H9 (cell line): ENCODE measurements at regions not wholly inside any gene's neighbourhood (a gene's known extent, or its start where the extent isn't known, plus 50 kb on each side); places are given as distances from the start of the nearest gene placed in this dataset.

ENCODE experiments used
- DNase-seq: peaks from one replicate; pipeline ENCODE4 v3.0.0-alpha.2; 2017
- H2AFZ ChIP-seq: one replicate; pipeline ENCODE4 v1.6.1; 2013; ENCODE audit warnings: mild to moderate bottlenecking, low read length, control low read depth, moderate library complexity
- H2AK5ac ChIP-seq: 2 replicates; pipeline ENCODE4 v1.6.1; 2013; ENCODE audit warnings: low read length, control low read depth, mixed read lengths; ENCODE audit not compliant: insufficient read length
- H2BK120ac ChIP-seq: one replicate; pipeline ENCODE4 v1.6.1; 2013; ENCODE audit warnings: low read depth, mild to moderate bottlenecking, low read length, control low read depth, inconsistent platforms; ENCODE audit not compliant: poor library complexity, severe bottlenecking
- H2BK12ac ChIP-seq: 2 replicates; pipeline ENCODE4 v1.6.1; 2013; ENCODE audit warnings: low read length, control low read depth, mixed read lengths, low read depth; ENCODE audit not compliant: insufficient read length
- H2BK15ac ChIP-seq: 2 replicates; pipeline ENCODE4 v1.6.1; 2013; ENCODE audit warnings: low read depth, low read length, control low read depth
- H2BK20ac ChIP-seq: one replicate; pipeline ENCODE4 v1.6.1; 2013; ENCODE audit warnings: low read depth, mild to moderate bottlenecking, low read length, control low read depth, inconsistent platforms; ENCODE audit not compliant: poor library complexity, severe bottlenecking
- H2BK5ac ChIP-seq: 2 replicates; pipeline ENCODE4 v1.6.1; 2013; ENCODE audit warnings: low read length, control low read depth, mixed read lengths; ENCODE audit not compliant: insufficient read length
- H3K14ac ChIP-seq: 2 replicates; pipeline ENCODE4 v1.6.1; 2013; ENCODE audit warnings: low read length, control low read depth; ENCODE audit not compliant: insufficient read depth
- H3K18ac ChIP-seq: 2 replicates; pipeline ENCODE4 v1.6.1; 2013; ENCODE audit warnings: low read depth, mild to moderate bottlenecking, mixed read lengths, low read length, control low read depth; ENCODE audit not compliant: insufficient read length
- H3K23ac ChIP-seq: 2 replicates; pipeline ENCODE4 v1.6.1; 2013; ENCODE audit warnings: low read length, control low read depth, mixed read lengths, low read depth; ENCODE audit not compliant: insufficient read length
- H3K23me2 ChIP-seq: 2 replicates; pipeline ENCODE4 v1.6.1; 2013; ENCODE audit warnings: low read depth, mild to moderate bottlenecking, mixed read lengths, low read length, control low read depth; ENCODE audit not compliant: insufficient read length, poor library complexity, severe bottlenecking
- H3K27ac ChIP-seq: 2 replicates; pipeline ENCODE4 v1.5.1; 2013; ENCODE audit warnings: low read length, control low read depth, mixed read lengths, low read depth; ENCODE audit not compliant: insufficient read length
- H3K27me3 ChIP-seq: 2 replicates; pipeline ENCODE4 v1.6.1; 2013; ENCODE audit warnings: low read length, control low read depth, inconsistent platforms; ENCODE audit not compliant: insufficient read depth
- H3K4ac ChIP-seq: 2 replicates; pipeline ENCODE4 v1.6.1; 2013; ENCODE audit warnings: low read depth, mild to moderate bottlenecking, control low read depth, inconsistent platforms, low read length, moderate library complexity
- H3K4me1 ChIP-seq: 2 replicates; pipeline ENCODE4 v1.6.1; 2013; ENCODE audit warnings: low read length, control low read depth, inconsistent platforms; ENCODE audit not compliant: insufficient read depth
- H3K4me2 ChIP-seq: 2 replicates; pipeline ENCODE4 v1.6.1; 2013; ENCODE audit warnings: low read length, control low read depth, mixed read lengths; ENCODE audit not compliant: insufficient read length, insufficient read depth
- H3K56ac ChIP-seq: 2 replicates; pipeline ENCODE4 v1.6.1; 2013; ENCODE audit warnings: low read depth, mild to moderate bottlenecking, mixed read lengths, low read length, control low read depth; ENCODE audit not compliant: insufficient read length
- H3K79me1 ChIP-seq: 2 replicates; pipeline ENCODE4 v1.6.1; 2013; ENCODE audit warnings: low read depth, mild to moderate bottlenecking, moderate library complexity, low read length, control low read depth, inconsistent platforms; ENCODE audit not compliant: insufficient read depth, poor library complexity, severe bottlenecking
- H3K79me2 ChIP-seq: 2 replicates; pipeline ENCODE4 v1.6.1; 2013; ENCODE audit warnings: low read length, control low read depth, inconsistent platforms; ENCODE audit not compliant: insufficient read depth
- H3K9ac ChIP-seq: 2 replicates; pipeline ENCODE4 v1.6.1; 2013; ENCODE audit warnings: low read length, control low read depth, mixed read lengths; ENCODE audit not compliant: insufficient read length; ENCODE audit errors: extremely low read depth
- H3K9me3 ChIP-seq: one replicate; pipeline ENCODE4 v1.6.1; 2013; ENCODE audit warnings: low read depth, low read length, inconsistent platforms; ENCODE audit not compliant: control insufficient read depth
- H3T11ph ChIP-seq: one replicate; pipeline ENCODE4 v1.6.1; 2013; ENCODE audit warnings: mild to moderate bottlenecking, low read length, control low read depth, inconsistent platforms
- H4K20me1 ChIP-seq: one replicate; pipeline ENCODE4 v1.6.1; 2013; ENCODE audit not compliant: control insufficient read depth, insufficient read length, insufficient read depth
- H4K5ac ChIP-seq: 2 replicates; pipeline ENCODE4 v1.6.1; 2013; ENCODE audit warnings: low read depth, mild to moderate bottlenecking, mixed read lengths, low read length, control low read depth; ENCODE audit not compliant: insufficient read length
- H4K8ac ChIP-seq: replicated peaks from 2 replicates; pipeline ENCODE4 v1.6.1; 2013; ENCODE audit warnings: low read length, control low read depth, mixed read lengths, low read depth; ENCODE audit not compliant: insufficient read length
- H4K91ac ChIP-seq: 2 replicates; pipeline ENCODE4 v1.6.1; 2013; ENCODE audit warnings: low read depth, mild to moderate bottlenecking, moderate library complexity, mixed read lengths, low read length, control low read depth; ENCODE audit not compliant: insufficient read length
- H3K27ac Mint-ChIP-seq, 3 experiments: 2 replicates in 2 of 3; 3 replicates in 1 of 3; pipeline ENCODE4 v1.8.0; 2020 to 2021; ENCODE audit warnings: mixed read lengths in 3 of 3, mild to moderate bottlenecking in 1 of 3, moderate library complexity in 1 of 3
- H3K27me3 Mint-ChIP-seq: 2 replicates; pipeline ENCODE4 v1.8.0; 2021; ENCODE audit warnings: low read depth, mild to moderate bottlenecking, moderate library complexity, mixed read lengths
- H3K36me3 Mint-ChIP-seq, 3 experiments: 2 replicates in 2 of 3; 3 replicates in 1 of 3; pipeline ENCODE4 v1.8.0; 2020 to 2021; ENCODE audit warnings: low read depth in 3 of 3, mixed read lengths in 3 of 3; ENCODE audit not compliant: insufficient read depth in 1 of 3
- H3K4me1 Mint-ChIP-seq, 2 experiments: 2 replicates each; pipeline ENCODE4 v1.8.0; 2020; ENCODE audit warnings: mixed read lengths in 2 of 2
- H3K4me3 Mint-ChIP-seq, 2 experiments: 2 replicates in 1 of 2; 3 replicates in 1 of 2; pipeline ENCODE4 v1.8.0; 2020 to 2021; ENCODE audit warnings: mild to moderate bottlenecking in 2 of 2, mixed read lengths in 2 of 2, moderate library complexity in 1 of 2
- H3K9me3 Mint-ChIP-seq, 2 experiments: 2 replicates in 1 of 2; 3 replicates in 1 of 2; pipeline ENCODE4 v1.8.0; 2020; ENCODE audit warnings: mild to moderate bottlenecking in 2 of 2, mixed read lengths in 2 of 2, moderate library complexity in 1 of 2
- CTCF ChIP-seq: fragments of 200-600 bp; sonication (generic); conservative IDR thresholded peaks from 3 replicates; pipeline ENCODE4 v1.8.0; 2021; ENCODE audit warnings: antibody characterized with exemption, mild to moderate bottlenecking
- WGBS: extraction: QIAGEN DNeasy Blood & Tissue Kit; methylation state at CpG from one replicate; pipeline ENCODE4 v1.1.7; 2013; ENCODE audit warnings: missing lambda C conversion rate, low lambda C conversion rate, mixed read lengths; ENCODE audit not compliant: insufficient read length; ENCODE audit errors: extremely low coverage; 5-methylcytosine and 5-hydroxymethylcytosine counted together

- Histone ChIP-seq H3K9ac (no peak overlapping the region), H3K4me1 (peaks cover 4% of the 10 kb centered on the region; the same call in 1 of the 2 replicates), H3K27ac (no peak overlapping the region), H2AFZ (no peak overlapping the region), H3K4ac (no peak overlapping the region), H3K23ac (no peak overlapping the region), H4K20me1 (no peaks in the 10 kb centered on the region), H4K91ac (no peak overlapping the region), H3T11ph (no peak overlapping the region), H3K18ac (no peak overlapping the region), H2BK15ac (no peak overlapping the region), H2AK5ac (no peak overlapping the region), H3K79me2 (no peaks in the 10 kb centered on the region), H3K14ac (no peak overlapping the region), H4K5ac (no peak overlapping the region), H3K4me2 (no peak overlapping the region), H3K27me3 (no peaks in the 10 kb centered on the region), H2BK12ac (no peak overlapping the region), H3K79me1 (no peaks in the 10 kb centered on the region), H3K9me3 (no peaks in the 10 kb centered on the region), H3K23me2 (no peaks in the 10 kb centered on the region), H3K56ac (no peak overlapping the region), H2BK5ac (no peak overlapping the region), H2BK120ac (no peak overlapping the region), H4K8ac (no peak overlapping the region), H2BK20ac (no peak overlapping the region)
- no peak for TF ChIP-seq CTCF
- WGBS: no CpG with 5 or more reads among the region's 7 CpGs
- DNase-seq: no peak
- Mint-ChIP-seq H3K27me3 (peaks cover 7% of the 10 kb centered on the region), H3K4me1 (peaks cover 12 to 13% of the 10 kb centered on the region in 2 experiments), H3K4me3 (no peak overlapping the region), H3K27ac (no peak overlapping the region), H3K9me3 (no peaks in the 10 kb centered on the region), H3K36me3 (no peaks in the 10 kb centered on the region)
Observed at GRCh38 chr2:2582998-2583545, 252.0 kb upstream of the MYT1L start.
